ENCODE measurements at regions not wholly inside any gene's neighbourhood (a gene's known extent, or its start where the extent isn't known, plus 50 kb on each side); places are given as distances from the start of the nearest gene placed in this dataset.

DNA sequence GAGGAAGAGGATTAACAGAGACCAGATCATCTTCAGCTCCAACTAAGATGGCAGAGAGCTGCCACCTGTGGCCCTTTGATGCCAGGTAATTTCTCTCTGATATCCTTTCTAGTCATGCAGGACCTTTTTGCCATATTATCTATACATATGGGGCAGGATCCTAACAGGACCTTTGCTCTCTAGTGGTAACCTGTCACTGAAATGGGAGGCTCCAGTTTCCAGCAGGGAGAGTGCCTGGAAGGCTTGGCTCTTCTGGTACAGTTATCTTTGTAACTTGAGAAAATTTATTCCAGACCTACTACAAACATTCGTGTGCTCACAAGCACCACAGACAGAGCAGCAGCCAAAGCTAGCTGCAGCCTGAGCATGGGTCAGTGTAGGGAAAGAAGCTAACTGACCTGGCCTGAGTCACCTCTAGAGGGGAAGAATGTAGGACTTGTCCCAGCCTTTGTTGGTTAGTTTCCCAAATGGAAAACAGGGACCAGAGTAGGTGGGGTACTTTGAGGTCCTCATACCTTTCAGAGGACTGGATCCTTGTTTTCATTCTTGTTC is 86.5 kb upstream of the MACF1 start:
- no peak overlapping the region for H3K4me3 Mint-ChIP-seq
- no peaks in the 10 kb centered on the region for H3K9me3 Mint-ChIP-seq
- H3K36me3 Mint-ChIP-seq (ENCODE audit: low read depth) = peaks cover 4% of the 10 kb centered on the region; the same call in 1 of the 2 replicates
- H3K27me3 Mint-ChIP-seq (ENCODE audit: insufficient read depth) = no peaks in the 10 kb centered on the region
- DNase-seq = no peak
- H3K27ac Mint-ChIP-seq = no peak overlapping the region
- no peak for TF ChIP-seq CTCF (IDR thresholded peaks at IDR 0.05)
- H3K4me1 Mint-ChIP-seq (ENCODE audit: low read depth) = peaks cover 7% of the 10 kb centered on the region

GRCh38 chr1:39122056-39122455 is 82.4 kb upstream of the MACF1 start:
- Mint-ChIP-seq H3K4me3 (no peak overlapping the region), H3K9me3 (no peaks in the 10 kb centered on the region), H3K36me3 (ENCODE audit: low read depth) (peaks cover 11% of the 10 kb centered on the region), H3K27ac (no peak overlapping the region), H3K27me3 (ENCODE audit: insufficient read depth) (no peaks in the 10 kb centered on the region), H3K4me1 (ENCODE audit: low read depth) (peaks cover 2% of the 10 kb centered on the region; the same call in 1 of the 2 replicates)
- no peak for TF ChIP-seq CTCF (IDR thresholded peaks at IDR 0.05)
- no peak for DNase-seq

GRCh38 chr1:39124282-39124681 is 80.2 kb upstream of the MACF1 start:
- no peaks in the 10 kb centered on the region for H3K27me3 Mint-ChIP-seq (ENCODE audit: insufficient read depth)

DNA sequence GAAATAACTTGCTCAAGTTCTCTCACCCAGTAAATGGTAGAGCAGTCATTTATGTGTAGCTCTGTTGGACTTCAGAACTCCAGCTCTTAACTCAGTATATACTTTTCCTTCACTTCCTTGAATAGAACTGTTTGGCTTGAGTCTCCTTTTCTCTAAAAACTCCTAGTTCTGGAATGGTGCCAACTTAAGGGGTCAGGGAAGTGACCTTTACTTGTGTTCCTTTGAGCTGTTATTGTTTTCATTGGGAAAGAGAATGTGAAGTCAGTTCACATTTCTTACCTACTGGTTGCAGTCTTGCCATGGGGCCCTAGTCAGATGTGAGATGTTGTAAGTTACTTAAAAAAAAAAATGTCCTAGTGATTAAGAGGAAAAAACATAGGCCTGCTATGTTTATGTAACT is 77.0 kb upstream of the MACF1 start:
- H3K36me3 Mint-ChIP-seq (ENCODE audit: low read depth) = peaks cover 11% of the 10 kb centered on the region
- no peaks in the 10 kb centered on the region for H3K27me3 Mint-ChIP-seq (ENCODE audit: insufficient read depth)
- peak overlapping the region; percentile 57 for H3K27ac Mint-ChIP-seq
- TF ChIP-seq CTCF (IDR thresholded peaks at IDR 0.05) = no peak
- no peak overlapping the region for H3K4me3 Mint-ChIP-seq
- no peak for DNase-seq
- peaks cover 50% of the 10 kb centered on the region for H3K4me1 Mint-ChIP-seq (ENCODE audit: low read depth)
- H3K9me3 Mint-ChIP-seq = no peaks in the 10 kb centered on the region

More at GRCh38 chr1:39124282-39124681, 80.2 kb upstream of the MACF1 start:
- peaks cover 11% of the 10 kb centered on the region for H3K36me3 Mint-ChIP-seq (ENCODE audit: low read depth)
- DNase-seq = no peak
- TF ChIP-seq CTCF (IDR thresholded peaks at IDR 0.05) = no peak
- no peak overlapping the region for H3K4me3 Mint-ChIP-seq
- no peaks in the 10 kb centered on the region for H3K9me3 Mint-ChIP-seq
- H3K4me1 Mint-ChIP-seq (ENCODE audit: low read depth) = peaks cover 20% of the 10 kb centered on the region
- no peak overlapping the region for H3K27ac Mint-ChIP-seq

DNA sequence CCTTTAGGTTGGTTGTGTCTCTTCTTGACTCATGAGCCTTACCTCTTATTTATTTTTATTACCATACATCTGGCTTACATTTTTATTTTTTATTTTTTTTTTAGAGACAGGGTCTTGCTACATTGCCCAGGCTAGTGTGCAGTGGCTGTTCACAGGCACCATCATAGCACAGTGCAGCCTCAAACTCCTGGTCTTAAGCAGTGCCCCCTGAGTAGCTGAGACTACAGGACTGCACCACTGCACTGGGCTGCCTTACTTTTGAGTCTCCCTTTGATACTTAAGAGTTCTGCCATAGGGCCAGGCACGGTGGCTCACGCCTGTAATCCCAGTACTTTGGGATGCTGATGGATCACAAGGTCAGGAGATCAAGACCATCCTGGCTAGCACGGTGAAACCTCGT is 76.4 kb upstream of the MACF1 start:
- DNase-seq = no peak
- Mint-ChIP-seq H3K4me1 (ENCODE audit: low read depth) (peaks cover 56% of the 10 kb centered on the region), H3K36me3 (ENCODE audit: low read depth) (peaks cover 11% of the 10 kb centered on the region), H3K9me3 (no peaks in the 10 kb centered on the region), H3K27me3 (ENCODE audit: insufficient read depth) (no peaks in the 10 kb centered on the region), H3K4me3 (no peak overlapping the region), H3K27ac (no peak overlapping the region; the same call in 1 of the 2 replicates)
- no peak for TF ChIP-seq CTCF (IDR thresholded peaks at IDR 0.05)

- Mint-ChIP-seq H3K36me3 (ENCODE audit: low read depth) (peaks cover 11% of the 10 kb centered on the region), H3K4me3 (no peak overlapping the region), H3K27me3 (ENCODE audit: insufficient read depth) (no peaks in the 10 kb centered on the region), H3K27ac (peak overlapping the region; percentile 7), H3K9me3 (no peaks in the 10 kb centered on the region), H3K4me1 (ENCODE audit: low read depth) (peaks cover 63% of the 10 kb centered on the region)
- DNase-seq = no peak
- no peak for TF ChIP-seq CTCF (IDR thresholded peaks at IDR 0.05)
Observed at GRCh38 chr1:39128959-39129358, 75.5 kb upstream of the MACF1 start.

Data from HFFc6 (cell line).